ENCODE measurements at regions not wholly inside any gene's neighbourhood (a gene's known extent, or its start where the extent isn't known, plus 50 kb on each side); places are given as distances from the start of the nearest gene placed in this dataset.

GRCh38 chr4:184890499-184890898, 64.7 kb upstream of the ACSL1 start:
- Histone ChIP-seq H2AFZ (ENCODE audit: low read depth, low read length) (no peak overlapping the region), H3K27ac (ENCODE audit: low read length) (no peak overlapping the region), H3K36me3 (replicated peaks; ENCODE audit: low read depth, low read length) (no peaks in the 10 kb centered on the region), H3K9me3 (ENCODE audit: insufficient read depth, low read length) (no peaks in the 10 kb centered on the region), H3K27me3 (ENCODE audit: low read depth, low read length) (no peaks in the 10 kb centered on the region), H3K4me1 (ENCODE audit: low read length) (peaks cover 9% of the 10 kb centered on the region), H3K9ac (ENCODE audit: low read length) (no peak overlapping the region), H3K4me2 (ENCODE audit: low read length) (no peak overlapping the region), H3K79me2 (ENCODE audit: low read length) (no peaks in the 10 kb centered on the region), H4K20me1 (ENCODE audit: insufficient read depth, low read length) (no peaks in the 10 kb centered on the region), H3K4me3 (ENCODE audit: low read length) (no peak overlapping the region)
- TF ChIP-seq EZH2phosphoT487 (IDR thresholded peaks at IDR 0.05; ENCODE audit: low read depth) (no peak), CTCF (IDR thresholded peaks at IDR 0.05; ENCODE audit: low read depth, low read length) (no peak)

GRCh38 chr4:184891816-184892397, 66.1 kb upstream of the ACSL1 start:
- Histone ChIP-seq H3K9ac (ENCODE audit: low read length) (no peak overlapping the region), H3K4me3 (ENCODE audit: low read length) (no peak overlapping the region), H2AFZ (ENCODE audit: low read depth, low read length) (no peak overlapping the region), H3K79me2 (ENCODE audit: low read length) (no peaks in the 10 kb centered on the region), H3K27ac (ENCODE audit: low read length) (no peak overlapping the region), H3K4me2 (ENCODE audit: low read length) (no peak overlapping the region), H3K9me3 (ENCODE audit: insufficient read depth, low read length) (no peaks in the 10 kb centered on the region), H3K4me1 (ENCODE audit: low read length) (peaks cover 22% of the 10 kb centered on the region), H3K27me3 (ENCODE audit: low read depth, low read length) (no peaks in the 10 kb centered on the region), H3K36me3 (replicated peaks; ENCODE audit: low read depth, low read length) (no peaks in the 10 kb centered on the region), H4K20me1 (ENCODE audit: insufficient read depth, low read length) (no peaks in the 10 kb centered on the region)
- TF ChIP-seq EZH2phosphoT487 (IDR thresholded peaks at IDR 0.05; ENCODE audit: low read depth) (no peak), CTCF (IDR thresholded peaks at IDR 0.05; ENCODE audit: low read depth, low read length) (no peak)

GRCh38 chr4:184892999-184893398, 67.2 kb upstream of the ACSL1 start:
- H4K20me1 ChIP-seq (ENCODE audit: insufficient read depth, low read length) = no peaks in the 10 kb centered on the region
- H3K79me2 ChIP-seq (ENCODE audit: low read length) = no peaks in the 10 kb centered on the region
- H3K4me1 ChIP-seq (ENCODE audit: low read length) = peaks cover 28% of the 10 kb centered on the region
- no peaks in the 10 kb centered on the region for H3K9me3 ChIP-seq (ENCODE audit: insufficient read depth, low read length)
- no peak overlapping the region for H3K9ac ChIP-seq (ENCODE audit: low read length)
- TF ChIP-seq EZH2phosphoT487 (IDR thresholded peaks at IDR 0.05; ENCODE audit: low read depth) (no peak), CTCF (IDR thresholded peaks at IDR 0.05; ENCODE audit: low read depth, low read length) (no peak)
- H3K27me3 ChIP-seq (ENCODE audit: low read depth, low read length) = no peaks in the 10 kb centered on the region
- H3K36me3 ChIP-seq (replicated peaks; ENCODE audit: low read depth, low read length) = no peaks in the 10 kb centered on the region
- no peak overlapping the region for H2AFZ ChIP-seq (ENCODE audit: low read depth, low read length)
- H3K4me2 ChIP-seq (ENCODE audit: low read length) = no peak overlapping the region
- H3K27ac ChIP-seq (ENCODE audit: low read length) = no peak overlapping the region
- H3K4me3 ChIP-seq (ENCODE audit: low read length) = no peak overlapping the region

- Histone ChIP-seq H3K4me3 (ENCODE audit: low read length) (no peak overlapping the region), H3K79me2 (ENCODE audit: low read length) (no peaks in the 10 kb centered on the region), H3K9ac (ENCODE audit: low read length) (no peak overlapping the region), H3K36me3 (replicated peaks; ENCODE audit: low read depth, low read length) (no peaks in the 10 kb centered on the region), H3K27ac (ENCODE audit: low read length) (no peak overlapping the region), H4K20me1 (ENCODE audit: insufficient read depth, low read length) (no peaks in the 10 kb centered on the region), H3K27me3 (ENCODE audit: low read depth, low read length) (no peaks in the 10 kb centered on the region), H3K9me3 (ENCODE audit: insufficient read depth, low read length) (no peaks in the 10 kb centered on the region), H3K4me2 (ENCODE audit: low read length) (no peak overlapping the region), H3K4me1 (ENCODE audit: low read length) (peaks cover 38% of the 10 kb centered on the region), H2AFZ (ENCODE audit: low read depth, low read length) (no peak overlapping the region)
- TF ChIP-seq CTCF (IDR thresholded peaks at IDR 0.05; ENCODE audit: low read depth, low read length) = no peak
- no peak for TF ChIP-seq EZH2phosphoT487 (IDR thresholded peaks at IDR 0.05; ENCODE audit: low read depth)
Measured at GRCh38 chr4:184893801-184894571, 68.2 kb upstream of the ACSL1 start.

All from OCI-LY3 (cell line).